A549 (cell line): ENCODE measurements at regions not wholly inside any gene's neighbourhood (a gene's known extent, or its start where the extent isn't known, plus 50 kb on each side); places are given as distances from the start of the nearest gene placed in this dataset.

Experiments
- CBX8 ChIP-seq: fragments of 200-600 bp; sonication (generic); IDR thresholded peaks from 2 replicates; pipeline ENCODE4 v1.6.1; 2016
- CEBPB ChIP-seq, 2 experiments: fragments of >200 bp in 1 of 2; sonication (Bioruptor Twin) in 1 of 2; formaldehyde crosslinking in 1 of 2; IDR thresholded peaks; 2 replicates each; pipeline ENCODE4 v1.6.1; 2012 to 2016
- FOXS1 ChIP-seq: fragments of 250-450 bp; sonication (Bioruptor Pico); IDR thresholded peaks from 2 replicates; pipeline ENCODE4 v1.5.0; 2020; ENCODE audit warnings: mild to moderate bottlenecking, moderate library complexity
- JUNB ChIP-seq: fragments of >200 bp; sonication (Bioruptor Twin); formaldehyde crosslinking; IDR thresholded peaks from 2 replicates; pipeline ENCODE4 v1.6.1; 2016
- MYC ChIP-seq: IDR thresholded peaks from 2 replicates; pipeline ENCODE4 v1.6.1; 2012; ENCODE audit warnings: mild to moderate bottlenecking, inconsistent platforms, low read length, improper control_type of control experiment, borderline replicate concordance
- POLR2A ChIP-seq: IDR thresholded peaks from 2 replicates; pipeline ENCODE4 v1.6.1; 2012; ENCODE audit warnings: mild to moderate bottlenecking, low read length
- POLR2AphosphoS2 ChIP-seq: conservative IDR thresholded peaks from 2 replicates; pipeline ENCODE4 v1.6.1; 2012; ENCODE audit warnings: low read length, improper control_type of control experiment, inconsistent platforms
- RAD21 ChIP-seq, 2 experiments: fragments of >200 bp in 1 of 2; sonication (Bioruptor Twin) in 1 of 2; formaldehyde crosslinking in 1 of 2; IDR thresholded peaks in 1 of 2; conservative IDR thresholded peaks in 1 of 2; 2 replicates in 1 of 2; 3 replicates in 1 of 2; pipeline ENCODE4 v1.6.1; 2012 to 2018; ENCODE audit warnings: inconsistent platforms in 1 of 2
- RCOR1 ChIP-seq: fragments of 150-350 bp; IDR thresholded peaks from 2 replicates; pipeline ENCODE4 v1.6.1; 2014; ENCODE audit warnings: antibody characterized with exemption, low read length, low read depth
- RFX5 ChIP-seq: fragments of 450-650 bp; IDR thresholded peaks from 2 replicates; pipeline ENCODE4 v1.7.1; 2014; ENCODE audit warnings: antibody characterized with exemption, mild to moderate bottlenecking, moderate library complexity
- RNF2 ChIP-seq: fragments of 200-600 bp; sonication (generic); IDR thresholded peaks from 2 replicates; pipeline ENCODE4 v1.6.1; 2016; ENCODE audit warnings: low read depth, mild to moderate bottlenecking, antibody characterized with exemption, moderate library complexity, borderline replicate concordance
- TF ChIP-seq, protein P1 (sequence below): fragments of >200 bp; sonication (Bioruptor Twin); formaldehyde crosslinking; IDR thresholded peaks from 3 replicates; pipeline ENCODE4 v1.5.1; 2016

DNA sequence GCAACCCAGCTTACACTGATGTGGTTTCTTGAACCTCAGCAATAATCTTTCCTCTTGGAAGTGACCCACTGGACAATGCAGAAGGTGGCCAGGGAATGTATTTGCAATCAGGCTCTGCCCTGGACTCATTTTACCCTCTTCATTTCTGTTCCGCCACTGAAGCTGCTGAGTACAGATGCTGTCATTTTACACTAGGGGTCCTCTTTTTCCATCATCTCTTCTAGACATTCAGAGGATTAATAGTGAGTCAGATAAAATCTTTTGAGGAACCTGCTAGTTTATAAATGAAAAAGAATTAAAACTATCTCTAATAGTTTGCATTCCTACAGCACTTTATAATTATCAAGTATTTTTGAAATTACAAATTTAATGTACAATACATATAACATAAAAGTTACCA lies 87.9 kb upstream of the PNPT1 start:
- TF ChIP-seq RCOR1 (no peak), MYC (no peak), RFX5 (no peak), RNF2 (no peak), JUNB (no peak), RAD21 (conservative IDR thresholded peaks at IDR 0.05 in 1 of 2, IDR thresholded peaks at IDR 0.05 in 1 of 2) (0 out of 5 replicates have a peak, but pooled peaks of 1 of the 2 experiments have one; percentile 25), POLR2AphosphoS2 (no peak), POLR2A (no peak), FOXS1 (CRISPR knock-in tag) (no peak), CEBPB (IDR thresholded peaks at IDR 0.05) (no peak), CBX8 (no peak)
- TF ChIP-seq, protein P1, sequence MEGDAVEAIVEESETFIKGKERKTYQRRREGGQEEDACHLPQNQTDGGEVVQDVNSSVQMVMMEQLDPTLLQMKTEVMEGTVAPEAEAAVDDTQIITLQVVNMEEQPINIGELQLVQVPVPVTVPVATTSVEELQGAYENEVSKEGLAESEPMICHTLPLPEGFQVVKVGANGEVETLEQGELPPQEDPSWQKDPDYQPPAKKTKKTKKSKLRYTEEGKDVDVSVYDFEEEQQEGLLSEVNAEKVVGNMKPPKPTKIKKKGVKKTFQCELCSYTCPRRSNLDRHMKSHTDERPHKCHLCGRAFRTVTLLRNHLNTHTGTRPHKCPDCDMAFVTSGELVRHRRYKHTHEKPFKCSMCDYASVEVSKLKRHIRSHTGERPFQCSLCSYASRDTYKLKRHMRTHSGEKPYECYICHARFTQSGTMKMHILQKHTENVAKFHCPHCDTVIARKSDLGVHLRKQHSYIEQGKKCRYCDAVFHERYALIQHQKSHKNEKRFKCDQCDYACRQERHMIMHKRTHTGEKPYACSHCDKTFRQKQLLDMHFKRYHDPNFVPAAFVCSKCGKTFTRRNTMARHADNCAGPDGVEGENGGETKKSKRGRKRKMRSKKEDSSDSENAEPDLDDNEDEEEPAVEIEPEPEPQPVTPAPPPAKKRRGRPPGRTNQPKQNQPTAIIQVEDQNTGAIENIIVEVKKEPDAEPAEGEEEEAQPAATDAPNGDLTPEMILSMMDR = no peak
